HG02759 (cell line): ENCODE measurements at regions not wholly inside any gene's neighbourhood (a gene's known extent, or its start where the extent isn't known, plus 50 kb on each side); places are given as distances from the start of the nearest gene placed in this dataset.

Experiments
- ATAC-seq: cut with Tn5 transposase; IDR thresholded peaks from one replicate; pipeline ENCODE4 v1.9.1; 2021; ENCODE audit warnings: mild to moderate bottlenecking, moderate library complexity; ENCODE audit not compliant: unreplicated experiment

GRCh38 chr21:26225046-26225445 lies 54.5 kb upstream of the APP start:
- no peak for ATAC-seq

GRCh38 chr21:26224366-26224765 lies 53.8 kb upstream of the APP start:
- no peak for ATAC-seq
